ENCODE measurements at regions not wholly inside any gene's neighbourhood (a gene's known extent, or its start where the extent isn't known, plus 50 kb on each side); places are given as distances from the start of the nearest gene placed in this dataset.

DNA sequence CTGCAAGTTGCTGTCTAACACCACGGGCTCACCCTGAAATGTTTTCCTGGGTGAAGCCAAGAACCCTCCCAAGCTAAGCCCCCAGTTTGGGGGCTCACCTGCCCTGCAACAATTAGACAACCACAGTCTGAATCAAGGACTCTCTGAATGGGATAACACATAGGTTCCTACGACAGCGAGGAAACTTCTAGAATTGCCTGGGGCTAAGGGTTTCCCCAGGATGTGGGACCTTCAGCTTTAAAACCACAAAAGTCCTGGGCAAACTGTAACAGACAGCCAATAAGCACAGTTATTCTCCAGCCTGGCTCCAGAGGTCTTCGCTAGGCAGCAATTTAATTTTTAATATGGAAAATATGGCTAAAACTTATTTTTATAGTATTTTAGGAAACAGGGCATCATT is 162.6 kb downstream of the PRKX start:
- no peak overlapping the region for H3K27ac Mint-ChIP-seq
- H3K9me3 Mint-ChIP-seq = peaks cover 3% of the 10 kb centered on the region
- H3K4me3 Mint-ChIP-seq = no peak overlapping the region
- H3K4me1 Mint-ChIP-seq = peaks cover 6% of the 10 kb centered on the region
- no peaks in the 10 kb centered on the region for H3K36me3 Mint-ChIP-seq (ENCODE audit: low read depth)
- TF ChIP-seq, protein P1, sequence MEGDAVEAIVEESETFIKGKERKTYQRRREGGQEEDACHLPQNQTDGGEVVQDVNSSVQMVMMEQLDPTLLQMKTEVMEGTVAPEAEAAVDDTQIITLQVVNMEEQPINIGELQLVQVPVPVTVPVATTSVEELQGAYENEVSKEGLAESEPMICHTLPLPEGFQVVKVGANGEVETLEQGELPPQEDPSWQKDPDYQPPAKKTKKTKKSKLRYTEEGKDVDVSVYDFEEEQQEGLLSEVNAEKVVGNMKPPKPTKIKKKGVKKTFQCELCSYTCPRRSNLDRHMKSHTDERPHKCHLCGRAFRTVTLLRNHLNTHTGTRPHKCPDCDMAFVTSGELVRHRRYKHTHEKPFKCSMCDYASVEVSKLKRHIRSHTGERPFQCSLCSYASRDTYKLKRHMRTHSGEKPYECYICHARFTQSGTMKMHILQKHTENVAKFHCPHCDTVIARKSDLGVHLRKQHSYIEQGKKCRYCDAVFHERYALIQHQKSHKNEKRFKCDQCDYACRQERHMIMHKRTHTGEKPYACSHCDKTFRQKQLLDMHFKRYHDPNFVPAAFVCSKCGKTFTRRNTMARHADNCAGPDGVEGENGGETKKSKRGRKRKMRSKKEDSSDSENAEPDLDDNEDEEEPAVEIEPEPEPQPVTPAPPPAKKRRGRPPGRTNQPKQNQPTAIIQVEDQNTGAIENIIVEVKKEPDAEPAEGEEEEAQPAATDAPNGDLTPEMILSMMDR (IDR thresholded peaks at IDR 0.05; ENCODE audit: unreplicated experiment in 3 of 3) = no peak
- peaks cover 16% of the 10 kb centered on the region for H3K27me3 Mint-ChIP-seq (ENCODE audit: low read depth)

DNA sequence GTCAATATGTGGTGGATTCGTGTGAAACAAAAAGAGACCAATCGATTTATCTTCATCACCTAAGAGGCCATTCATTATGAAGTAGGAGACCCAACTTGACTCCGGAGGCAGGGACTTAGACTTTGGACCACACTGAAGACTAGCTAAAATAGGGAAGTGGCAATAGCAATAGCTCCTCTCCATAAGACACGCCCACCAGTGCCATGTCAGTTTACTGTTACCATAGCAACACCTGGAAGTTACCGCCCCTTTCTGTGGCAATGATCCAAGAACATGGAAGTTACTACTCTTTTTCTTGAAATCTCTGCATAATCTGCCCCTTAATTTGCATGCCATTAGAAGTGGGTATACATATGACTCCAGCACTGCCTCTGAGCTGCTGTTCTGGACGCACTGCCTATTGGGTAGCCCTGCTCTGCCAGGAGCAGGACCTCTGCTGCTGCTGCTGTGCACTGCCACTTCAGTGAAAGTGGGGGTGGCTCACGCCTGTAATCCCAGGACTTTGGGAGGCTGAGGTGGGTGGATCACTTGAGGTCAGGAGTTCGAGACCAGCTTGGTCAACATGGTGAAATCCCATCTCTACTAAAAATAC is 163.2 kb downstream of the PRKX start:
- Mint-ChIP-seq H3K27me3 (ENCODE audit: low read depth) (peaks cover 16% of the 10 kb centered on the region), H3K27ac (no peak overlapping the region), H3K4me1 (peaks cover 6% of the 10 kb centered on the region), H3K9me3 (peaks cover 3% of the 10 kb centered on the region), H3K4me3 (no peak overlapping the region), H3K36me3 (ENCODE audit: low read depth) (no peaks in the 10 kb centered on the region)
- TF ChIP-seq, protein P1 (IDR thresholded peaks at IDR 0.05; ENCODE audit: unreplicated experiment in 3 of 3) = no peak

DNA sequence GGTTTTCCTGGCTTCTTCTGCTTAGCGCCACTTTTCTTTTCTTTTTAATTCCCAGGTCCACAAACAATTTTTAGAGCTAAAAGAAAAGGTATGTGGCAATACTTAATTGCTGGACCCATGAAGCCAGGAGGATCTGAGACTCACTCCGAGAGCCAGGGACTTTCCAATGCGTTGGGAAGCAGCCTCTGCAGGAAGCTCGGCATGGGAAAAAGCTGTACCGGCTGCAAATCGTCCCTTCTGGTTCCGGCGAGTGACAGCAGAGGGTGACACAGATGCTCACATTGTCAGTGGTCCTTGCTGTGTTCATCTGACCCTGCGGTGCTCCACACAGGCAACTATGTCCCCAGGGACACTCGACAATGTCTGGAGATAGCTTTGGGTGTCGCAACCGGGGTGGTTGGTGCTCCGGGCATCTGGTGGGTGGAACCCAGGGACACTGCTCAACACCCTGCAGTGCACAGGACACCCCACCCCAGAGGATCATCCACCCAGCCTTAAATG is 164.0 kb downstream of the PRKX start:
- Mint-ChIP-seq H3K9me3 (no peaks in the 10 kb centered on the region), H3K27ac (peak overlapping the region in 1 of 3 experiments; percentile 43), H3K4me1 (peaks cover 6% of the 10 kb centered on the region), H3K4me3 (peak overlapping the region; percentile 35 to 68 (median 67)), H3K36me3 (ENCODE audit: low read depth) (no peaks in the 10 kb centered on the region), H3K27me3 (ENCODE audit: low read depth) (peaks cover 16% of the 10 kb centered on the region)
- TF ChIP-seq, protein P1 (IDR thresholded peaks at IDR 0.05; ENCODE audit: unreplicated experiment in 3 of 3) = no peak

DNA sequence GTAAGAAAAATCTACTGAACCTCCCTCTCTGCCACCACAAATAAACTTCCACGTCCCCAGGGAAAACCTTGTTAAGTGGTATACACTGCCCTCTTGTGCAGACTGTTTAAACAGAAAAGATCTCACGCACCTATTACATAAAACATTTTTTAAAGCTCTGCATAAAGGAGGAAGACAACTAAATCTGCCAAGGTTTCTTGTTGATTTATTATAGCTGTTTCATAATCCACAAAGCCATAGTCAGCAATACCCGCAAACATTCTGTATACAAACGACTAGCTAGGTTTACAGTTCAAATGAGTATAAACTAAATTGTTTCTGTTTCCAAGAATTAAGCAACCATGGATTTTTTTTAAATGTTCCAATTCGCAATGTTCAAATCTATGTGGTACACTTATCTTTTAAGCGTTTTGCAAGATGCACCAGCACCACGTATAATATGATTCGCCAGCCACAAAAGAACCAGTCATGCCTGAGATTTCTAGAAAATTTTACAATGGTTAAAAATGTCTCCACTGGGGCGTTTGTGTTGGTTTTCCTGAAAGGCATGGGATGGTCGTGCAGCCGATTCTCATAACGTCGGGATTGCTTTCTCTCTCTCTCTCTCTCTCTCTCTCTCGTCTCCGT is 164.6 kb downstream of the PRKX start:
- peak overlapping the region in 2 of 3 experiments; percentile 15 to 43 for H3K27ac Mint-ChIP-seq
- peaks cover 6% of the 10 kb centered on the region for H3K4me1 Mint-ChIP-seq
- H3K4me3 Mint-ChIP-seq = peak overlapping the region; percentile 35 to 68 (median 67)
- H3K36me3 Mint-ChIP-seq (ENCODE audit: low read depth) = no peaks in the 10 kb centered on the region
- no peaks in the 10 kb centered on the region for H3K9me3 Mint-ChIP-seq
- TF ChIP-seq, protein P1 (IDR thresholded peaks at IDR 0.05; ENCODE audit: unreplicated experiment in 3 of 3) = peak; percentile 53 to 60 (median 60)
- peaks cover 16% of the 10 kb centered on the region for H3K27me3 Mint-ChIP-seq (ENCODE audit: low read depth)

DNA sequence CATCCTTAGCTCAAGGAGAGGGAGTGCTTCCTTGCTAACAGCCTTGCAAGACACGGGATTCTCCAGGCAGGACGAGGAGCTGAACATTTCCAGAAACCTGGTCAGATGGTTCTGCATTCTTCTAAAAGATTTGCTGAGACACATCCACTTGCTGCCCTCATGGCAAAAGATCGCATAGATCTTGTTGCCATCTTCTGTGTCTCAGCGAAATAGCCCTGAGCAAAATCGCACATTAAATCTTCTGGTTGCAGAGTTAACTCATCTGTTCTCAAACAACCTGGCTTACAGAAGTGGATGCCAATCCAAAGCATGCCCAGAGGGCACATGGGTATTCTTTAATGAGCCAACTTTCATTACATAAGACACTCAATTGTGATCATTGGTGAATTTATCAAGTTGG is 167.5 kb downstream of the PRKX start:
- Mint-ChIP-seq H3K27ac (no peak overlapping the region), H3K4me3 (no peak overlapping the region), H3K36me3 (ENCODE audit: low read depth) (no peaks in the 10 kb centered on the region), H3K4me1 (peaks cover 6% of the 10 kb centered on the region), H3K9me3 (peaks cover 6% of the 10 kb centered on the region), H3K27me3 (ENCODE audit: low read depth) (peaks cover 12% of the 10 kb centered on the region)
- TF ChIP-seq, protein P1 (IDR thresholded peaks at IDR 0.05; ENCODE audit: unreplicated experiment in 3 of 3) = no peak

DNA sequence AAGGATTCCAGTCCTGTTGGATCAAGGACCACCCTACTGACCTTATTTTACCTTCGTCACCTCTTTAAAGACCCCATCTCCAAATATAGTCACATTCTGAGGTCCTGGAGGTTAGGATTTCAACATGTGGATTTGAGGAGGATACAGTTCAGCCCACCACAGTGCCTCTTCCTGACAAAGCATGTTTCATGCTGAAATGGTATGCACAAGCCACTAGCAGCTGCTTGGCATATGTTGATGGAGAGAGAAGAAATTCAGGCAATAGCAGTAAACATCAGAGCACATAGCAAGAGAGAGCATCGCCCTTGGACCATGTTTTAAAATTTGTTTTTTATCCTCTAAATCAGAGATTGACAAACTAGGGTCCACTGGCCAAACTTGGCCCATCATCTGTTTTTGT is 172.1 kb downstream of the PRKX start:
- Mint-ChIP-seq H3K27me3 (ENCODE audit: low read depth) (peaks cover 4% of the 10 kb centered on the region), H3K27ac (no peak overlapping the region), H3K9me3 (peaks cover 6% of the 10 kb centered on the region), H3K4me1 (no peaks in the 10 kb centered on the region), H3K4me3 (no peak overlapping the region), H3K36me3 (ENCODE audit: low read depth) (no peaks in the 10 kb centered on the region)
- TF ChIP-seq, protein P1 (IDR thresholded peaks at IDR 0.05; ENCODE audit: unreplicated experiment in 3 of 3) = no peak
